ENCODE measurements at regions not wholly inside any gene's neighbourhood (a gene's known extent, or its start where the extent isn't known, plus 50 kb on each side); places are given as distances from the start of the nearest gene placed in this dataset.

GRCh38 chr15:96390986-96391385, 60.5 kb downstream of the NR2F2 start:
- H3K27ac ChIP-seq (replicated peaks), result no peak overlapping the region
- no peaks in the 10 kb centered on the region for H3K36me3 ChIP-seq
- H3K27me3 ChIP-seq (ENCODE audit: low read depth), result peaks cover 12% of the 10 kb centered on the region
- H3K4me3 ChIP-seq, result no peak overlapping the region
- H3K4me1 ChIP-seq, result no peaks in the 10 kb centered on the region
- H3K9me3 ChIP-seq (replicated peaks), result no peaks in the 10 kb centered on the region
- intact Hi-C loops (cut with micrococcal nuclease), result no loop called here
- no peak for DNase-seq
- no peak for TF ChIP-seq CTCF (IDR thresholded peaks at IDR 0.05; ENCODE audit: borderline replicate concordance)

- no peak overlapping the region for H3K4me3 ChIP-seq
- no peaks in the 10 kb centered on the region for H3K9me3 ChIP-seq (replicated peaks)
- H3K36me3 ChIP-seq, result no peaks in the 10 kb centered on the region
- no peaks in the 10 kb centered on the region for H3K4me1 ChIP-seq
- intact Hi-C loops (cut with micrococcal nuclease), result no loop called here
- no peak for TF ChIP-seq CTCF (IDR thresholded peaks at IDR 0.05; ENCODE audit: borderline replicate concordance)
- H3K27me3 ChIP-seq (ENCODE audit: low read depth), result peaks cover 22% of the 10 kb centered on the region
- DNase-seq, result no peak
- H3K27ac ChIP-seq (replicated peaks), result no peak overlapping the region
Observed at GRCh38 chr15:96392380-96393208, 62.1 kb downstream of the NR2F2 start.

GRCh38 chr15:96393209-96393513, 62.7 kb downstream of the NR2F2 start:
- Histone ChIP-seq H3K9me3 (replicated peaks) (no peaks in the 10 kb centered on the region), H3K4me1 (no peaks in the 10 kb centered on the region), H3K4me3 (no peak overlapping the region), H3K27ac (replicated peaks) (no peak overlapping the region), H3K36me3 (no peaks in the 10 kb centered on the region), H3K27me3 (ENCODE audit: low read depth) (peaks cover 22% of the 10 kb centered on the region)
- DNase-seq, result no peak
- no peak for TF ChIP-seq CTCF (IDR thresholded peaks at IDR 0.05; ENCODE audit: borderline replicate concordance)
- intact Hi-C loops (cut with micrococcal nuclease), result no loop called here

- no peak overlapping the region for H3K27ac ChIP-seq (replicated peaks)
- no peaks in the 10 kb centered on the region for H3K9me3 ChIP-seq (replicated peaks)
- TF ChIP-seq CTCF (IDR thresholded peaks at IDR 0.05; ENCODE audit: borderline replicate concordance), result no peak
- no peak for DNase-seq
- no peaks in the 10 kb centered on the region for H3K36me3 ChIP-seq
- H3K27me3 ChIP-seq (ENCODE audit: low read depth), result peaks cover 27% of the 10 kb centered on the region
- intact Hi-C loops (cut with micrococcal nuclease), result no loop called here
- no peak overlapping the region for H3K4me3 ChIP-seq
- no peaks in the 10 kb centered on the region for H3K4me1 ChIP-seq
Observed at GRCh38 chr15:96395687-96396086, 65.2 kb downstream of the NR2F2 start.

- H3K4me1 ChIP-seq, result no peaks in the 10 kb centered on the region
- no peak overlapping the region for H3K27ac ChIP-seq (replicated peaks)
- DNase-seq, result no peak
- no peaks in the 10 kb centered on the region for H3K9me3 ChIP-seq (replicated peaks)
- no peak overlapping the region for H3K4me3 ChIP-seq
- peaks cover 50% of the 10 kb centered on the region for H3K27me3 ChIP-seq (ENCODE audit: low read depth)
- H3K36me3 ChIP-seq, result no peaks in the 10 kb centered on the region
- intact Hi-C loops (cut with micrococcal nuclease), result no loop called here
- TF ChIP-seq CTCF (IDR thresholded peaks at IDR 0.05; ENCODE audit: borderline replicate concordance), result no peak
Observed at GRCh38 chr15:96398776-96399175, 68.3 kb downstream of the NR2F2 start.
